BJ (cell line): ENCODE measurements at regions not wholly inside any gene's neighbourhood (a gene's known extent, or its start where the extent isn't known, plus 50 kb on each side); places are given as distances from the start of the nearest gene placed in this dataset.

Source experiments
- CTCF ChIA-PET: fragments of 350-600 bp; formaldehyde crosslinking; extraction: SDS; loops from one replicate; lab custom pipeline; 2021; ENCODE audit warnings: antibody characterized with exemption, inconsistent platforms; lab: Yijun Ruan, JAX
- POLR2A ChIA-PET: fragments of 300-600 bp; sonication (Branson Sonifier 250); formaldehyde crosslinking; extraction: SDS; loops from one replicate; lab custom pipeline; 2021; ENCODE audit warnings: antibody characterized with exemption; lab: Charles Lee
- DNase-seq: peaks from one replicate; pipeline ENCODE4 v3.0.0-alpha.2; 2011; ENCODE audit warnings: low read depth
- H3K27me3 ChIP-seq: 2 replicates; pipeline ENCODE4 v1.6.0; 2011; ENCODE audit warnings: low read length; ENCODE audit not compliant: control insufficient read depth, insufficient read depth
- H3K36me3 ChIP-seq: 2 replicates; pipeline ENCODE4 v1.5.1; 2011; ENCODE audit warnings: low read length; ENCODE audit not compliant: control insufficient read depth, insufficient read depth
- H3K4me3 ChIP-seq: 2 replicates; pipeline ENCODE4 v1.5.1; 2011; ENCODE audit warnings: low read depth, mild to moderate bottlenecking, control low read depth, low read length
- CTCF ChIP-seq: IDR thresholded peaks from 2 replicates; pipeline ENCODE4 v1.5.1; 2011; ENCODE audit warnings: low read depth, mild to moderate bottlenecking, control low read depth, inconsistent platforms, low read length, moderate library complexity; ENCODE audit not compliant: insufficient read depth

- TF ChIP-seq CTCF, result no peak
- CTCF ChIA-PET, result no interaction called here
Observed at GRCh38 chr13:79121286-79121685, 284.8 kb downstream of the RBM26 start.

GRCh38 chr13:79119578-79120107 is 286.4 kb downstream of the RBM26 start:
- POLR2A ChIA-PET, result no interaction called here
- H3K36me3 ChIP-seq, result no peaks in the 10 kb centered on the region
- no peak for DNase-seq
- CTCF ChIA-PET, result no interaction called here
- no peaks in the 10 kb centered on the region for H3K27me3 ChIP-seq
- no peak for TF ChIP-seq CTCF
- H3K4me3 ChIP-seq, result no peak overlapping the region

More at GRCh38 chr13:79121286-79121685, 284.8 kb downstream of the RBM26 start:
- H3K36me3 ChIP-seq, result no peaks in the 10 kb centered on the region
- no peak overlapping the region for H3K4me3 ChIP-seq
- DNase-seq, result no peak
- no peaks in the 10 kb centered on the region for H3K27me3 ChIP-seq
- POLR2A ChIA-PET, result no interaction called here

GRCh38 chr13:79112016-79112415 is 294.0 kb downstream of the RBM26 start:
- no peaks in the 10 kb centered on the region for H3K36me3 ChIP-seq
- TF ChIP-seq CTCF, result no peak
- H3K4me3 ChIP-seq, result no peak overlapping the region
- no peaks in the 10 kb centered on the region for H3K27me3 ChIP-seq
- CTCF ChIA-PET, result no interaction called here
- DNase-seq, result no peak
- POLR2A ChIA-PET, result no interaction called here

GRCh38 chr13:79108914-79109643 is 297.0 kb downstream of the RBM26 start:
- H3K4me3 ChIP-seq, result no peak overlapping the region
- TF ChIP-seq CTCF, result no peak
- ChIA-PET CTCF (no interaction called here), POLR2A (no interaction called here)
- no peaks in the 10 kb centered on the region for H3K27me3 ChIP-seq
- no peaks in the 10 kb centered on the region for H3K36me3 ChIP-seq
- no peak for DNase-seq

- TF ChIP-seq CTCF, result no peak
- H3K36me3 ChIP-seq, result no peaks in the 10 kb centered on the region
- no peaks in the 10 kb centered on the region for H3K27me3 ChIP-seq
- ChIA-PET CTCF (interaction anchor here (1.1 kb wide), 1 partner anchor 18 kb away, joined by 3 read pairs; no protein-coding TSS in a partner anchor), POLR2A (no interaction called here)
- no peak overlapping the region for H3K4me3 ChIP-seq
- DNase-seq, result no peak
Observed at GRCh38 chr13:79098596-79098995, 307.5 kb downstream of the RBM26 start.
